H9 (cell line): ENCODE measurements at regions not wholly inside any gene's neighbourhood (a gene's known extent, or its start where the extent isn't known, plus 50 kb on each side); places are given as distances from the start of the nearest gene placed in this dataset.

Experiments
- DNase-seq: peaks from one replicate; pipeline ENCODE4 v3.0.0-alpha.2; 2017
- H2AFZ ChIP-seq: one replicate; pipeline ENCODE4 v1.6.1; 2013; ENCODE audit warnings: mild to moderate bottlenecking, low read length, control low read depth, moderate library complexity
- H2AK5ac ChIP-seq: 2 replicates; pipeline ENCODE4 v1.6.1; 2013; ENCODE audit warnings: low read length, control low read depth, mixed read lengths; ENCODE audit not compliant: insufficient read length
- H2BK120ac ChIP-seq: one replicate; pipeline ENCODE4 v1.6.1; 2013; ENCODE audit warnings: low read depth, mild to moderate bottlenecking, low read length, control low read depth, inconsistent platforms; ENCODE audit not compliant: poor library complexity, severe bottlenecking
- H2BK12ac ChIP-seq: 2 replicates; pipeline ENCODE4 v1.6.1; 2013; ENCODE audit warnings: low read length, control low read depth, mixed read lengths, low read depth; ENCODE audit not compliant: insufficient read length
- H2BK15ac ChIP-seq: 2 replicates; pipeline ENCODE4 v1.6.1; 2013; ENCODE audit warnings: low read depth, low read length, control low read depth
- H2BK20ac ChIP-seq: one replicate; pipeline ENCODE4 v1.6.1; 2013; ENCODE audit warnings: low read depth, mild to moderate bottlenecking, low read length, control low read depth, inconsistent platforms; ENCODE audit not compliant: poor library complexity, severe bottlenecking
- H2BK5ac ChIP-seq: 2 replicates; pipeline ENCODE4 v1.6.1; 2013; ENCODE audit warnings: low read length, control low read depth, mixed read lengths; ENCODE audit not compliant: insufficient read length
- H3K14ac ChIP-seq: 2 replicates; pipeline ENCODE4 v1.6.1; 2013; ENCODE audit warnings: low read length, control low read depth; ENCODE audit not compliant: insufficient read depth
- H3K18ac ChIP-seq: 2 replicates; pipeline ENCODE4 v1.6.1; 2013; ENCODE audit warnings: low read depth, mild to moderate bottlenecking, mixed read lengths, low read length, control low read depth; ENCODE audit not compliant: insufficient read length
- H3K23ac ChIP-seq: 2 replicates; pipeline ENCODE4 v1.6.1; 2013; ENCODE audit warnings: low read length, control low read depth, mixed read lengths, low read depth; ENCODE audit not compliant: insufficient read length
- H3K23me2 ChIP-seq: 2 replicates; pipeline ENCODE4 v1.6.1; 2013; ENCODE audit warnings: low read depth, mild to moderate bottlenecking, mixed read lengths, low read length, control low read depth; ENCODE audit not compliant: insufficient read length, poor library complexity, severe bottlenecking
- H3K27ac ChIP-seq: 2 replicates; pipeline ENCODE4 v1.5.1; 2013; ENCODE audit warnings: low read length, control low read depth, mixed read lengths, low read depth; ENCODE audit not compliant: insufficient read length
- H3K27me3 ChIP-seq: 2 replicates; pipeline ENCODE4 v1.6.1; 2013; ENCODE audit warnings: low read length, control low read depth, inconsistent platforms; ENCODE audit not compliant: insufficient read depth
- H3K4ac ChIP-seq: 2 replicates; pipeline ENCODE4 v1.6.1; 2013; ENCODE audit warnings: low read depth, mild to moderate bottlenecking, control low read depth, inconsistent platforms, low read length, moderate library complexity
- H3K4me1 ChIP-seq: 2 replicates; pipeline ENCODE4 v1.6.1; 2013; ENCODE audit warnings: low read length, control low read depth, inconsistent platforms; ENCODE audit not compliant: insufficient read depth
- H3K4me2 ChIP-seq: 2 replicates; pipeline ENCODE4 v1.6.1; 2013; ENCODE audit warnings: low read length, control low read depth, mixed read lengths; ENCODE audit not compliant: insufficient read length, insufficient read depth
- H3K56ac ChIP-seq: 2 replicates; pipeline ENCODE4 v1.6.1; 2013; ENCODE audit warnings: low read depth, mild to moderate bottlenecking, mixed read lengths, low read length, control low read depth; ENCODE audit not compliant: insufficient read length
- H3K79me1 ChIP-seq: 2 replicates; pipeline ENCODE4 v1.6.1; 2013; ENCODE audit warnings: low read depth, mild to moderate bottlenecking, moderate library complexity, low read length, control low read depth, inconsistent platforms; ENCODE audit not compliant: insufficient read depth, poor library complexity, severe bottlenecking
- H3K79me2 ChIP-seq: 2 replicates; pipeline ENCODE4 v1.6.1; 2013; ENCODE audit warnings: low read length, control low read depth, inconsistent platforms; ENCODE audit not compliant: insufficient read depth
- H3K9ac ChIP-seq: 2 replicates; pipeline ENCODE4 v1.6.1; 2013; ENCODE audit warnings: low read length, control low read depth, mixed read lengths; ENCODE audit not compliant: insufficient read length; ENCODE audit errors: extremely low read depth
- H3K9me3 ChIP-seq: one replicate; pipeline ENCODE4 v1.6.1; 2013; ENCODE audit warnings: low read depth, low read length, inconsistent platforms; ENCODE audit not compliant: control insufficient read depth
- H3T11ph ChIP-seq: one replicate; pipeline ENCODE4 v1.6.1; 2013; ENCODE audit warnings: mild to moderate bottlenecking, low read length, control low read depth, inconsistent platforms
- H4K20me1 ChIP-seq: one replicate; pipeline ENCODE4 v1.6.1; 2013; ENCODE audit not compliant: control insufficient read depth, insufficient read length, insufficient read depth
- H4K5ac ChIP-seq: 2 replicates; pipeline ENCODE4 v1.6.1; 2013; ENCODE audit warnings: low read depth, mild to moderate bottlenecking, mixed read lengths, low read length, control low read depth; ENCODE audit not compliant: insufficient read length
- H4K8ac ChIP-seq: replicated peaks from 2 replicates; pipeline ENCODE4 v1.6.1; 2013; ENCODE audit warnings: low read length, control low read depth, mixed read lengths, low read depth; ENCODE audit not compliant: insufficient read length
- H4K91ac ChIP-seq: 2 replicates; pipeline ENCODE4 v1.6.1; 2013; ENCODE audit warnings: low read depth, mild to moderate bottlenecking, moderate library complexity, mixed read lengths, low read length, control low read depth; ENCODE audit not compliant: insufficient read length
- H3K27ac Mint-ChIP-seq, 3 experiments: 2 replicates in 2 of 3; 3 replicates in 1 of 3; pipeline ENCODE4 v1.8.0; 2020 to 2021; ENCODE audit warnings: mixed read lengths in 3 of 3, mild to moderate bottlenecking in 1 of 3, moderate library complexity in 1 of 3
- H3K27me3 Mint-ChIP-seq: 2 replicates; pipeline ENCODE4 v1.8.0; 2021; ENCODE audit warnings: low read depth, mild to moderate bottlenecking, moderate library complexity, mixed read lengths
- H3K36me3 Mint-ChIP-seq, 3 experiments: 2 replicates in 2 of 3; 3 replicates in 1 of 3; pipeline ENCODE4 v1.8.0; 2020 to 2021; ENCODE audit warnings: low read depth in 3 of 3, mixed read lengths in 3 of 3; ENCODE audit not compliant: insufficient read depth in 1 of 3
- H3K4me1 Mint-ChIP-seq, 2 experiments: 2 replicates each; pipeline ENCODE4 v1.8.0; 2020; ENCODE audit warnings: mixed read lengths in 2 of 2
- H3K4me3 Mint-ChIP-seq, 2 experiments: 2 replicates in 1 of 2; 3 replicates in 1 of 2; pipeline ENCODE4 v1.8.0; 2020 to 2021; ENCODE audit warnings: mild to moderate bottlenecking in 2 of 2, mixed read lengths in 2 of 2, moderate library complexity in 1 of 2
- H3K9me3 Mint-ChIP-seq, 2 experiments: 2 replicates in 1 of 2; 3 replicates in 1 of 2; pipeline ENCODE4 v1.8.0; 2020; ENCODE audit warnings: mild to moderate bottlenecking in 2 of 2, mixed read lengths in 2 of 2, moderate library complexity in 1 of 2
- CTCF ChIP-seq: fragments of 200-600 bp; sonication (generic); conservative IDR thresholded peaks from 3 replicates; pipeline ENCODE4 v1.8.0; 2021; ENCODE audit warnings: antibody characterized with exemption, mild to moderate bottlenecking
- WGBS: extraction: QIAGEN DNeasy Blood & Tissue Kit; methylation state at CpG from one replicate; pipeline ENCODE4 v1.1.7; 2013; ENCODE audit warnings: missing lambda C conversion rate, low lambda C conversion rate, mixed read lengths; ENCODE audit not compliant: insufficient read length; ENCODE audit errors: extremely low coverage; 5-methylcytosine and 5-hydroxymethylcytosine counted together

GRCh38 chr2:184125867-184126266 is 472.5 kb upstream of the ZNF804A start:
- Histone ChIP-seq H4K5ac (no peak overlapping the region), H2AK5ac (no peak overlapping the region), H2BK12ac (no peak overlapping the region), H3K4me1 (no peaks in the 10 kb centered on the region), H3K23me2 (no peaks in the 10 kb centered on the region), H2BK20ac (no peak overlapping the region), H3K14ac (no peak overlapping the region), H3K27me3 (no peaks in the 10 kb centered on the region), H3T11ph (no peak overlapping the region), H3K18ac (no peak overlapping the region), H3K56ac (no peak overlapping the region), H2BK15ac (no peak overlapping the region), H2BK120ac (no peak overlapping the region), H3K9ac (no peak overlapping the region), H3K79me2 (no peaks in the 10 kb centered on the region), H4K8ac (no peak overlapping the region), H3K23ac (no peak overlapping the region), H4K91ac (no peak overlapping the region), H3K79me1 (no peaks in the 10 kb centered on the region), H2BK5ac (no peak overlapping the region), H3K27ac (no peak overlapping the region), H3K4ac (no peak overlapping the region), H3K4me2 (no peak overlapping the region), H3K9me3 (no peaks in the 10 kb centered on the region), H2AFZ (no peak overlapping the region), H4K20me1 (no peaks in the 10 kb centered on the region)
- Mint-ChIP-seq H3K9me3 (no peaks in the 10 kb centered on the region), H3K27me3 (no peaks in the 10 kb centered on the region), H3K27ac (no peak overlapping the region; a peak in 1 of 7 replicates), H3K4me1 (no peaks in the 10 kb centered on the region), H3K36me3 (no peaks in the 10 kb centered on the region; a peak in 1 of 7 replicates), H3K4me3 (no peak overlapping the region)
- peak; percentile 36; the same call in 1 of the 3 replicates for TF ChIP-seq CTCF
- no peak for DNase-seq
- no CpG with 5 or more reads among the region's 2 CpGs for WGBS
